Spleen (tissue), 7 donors: ENCODE measurements at regions not wholly inside any gene's neighbourhood (a gene's known extent, or its start where the extent isn't known, plus 50 kb on each side); places are given as distances from the start of the nearest gene placed in this dataset.

Experiments used
- CTCF ChIP-seq, 11 experiments: fragments of 200-600 bp in 7 of 11; fragments of 450-650 bp in 4 of 11; sonication (generic) in 4 of 11; IDR thresholded peaks in 8 of 11; conservative IDR thresholded peaks in 3 of 11; 1 replicate in 7 of 11; 2 replicates in 4 of 11; pipeline versions ENCODE4 v1.4.0 to v1.8.0; 2016 to 2021; ENCODE audit warnings: antibody characterized with exemption in 11 of 11, inconsistent platforms in 4 of 11, mild to moderate bottlenecking in 1 of 11
- POLR2AphosphoS5 ChIP-seq, 3 donors: sonication (generic); formaldehyde crosslinking; IDR thresholded peaks; one replicate each; pipeline ENCODE4 v1.5.1; 2017; ENCODE audit warnings: antibody characterized with exemption in 3 of 3
- donor health status: DM: no; HTN: no; CAD: no; lungs with moderate emphysema.
- donor health status: DM: no; HTN: no; CAD: no.
- donor health status: DM: no; HTN: no; CAD: no.

DNA sequence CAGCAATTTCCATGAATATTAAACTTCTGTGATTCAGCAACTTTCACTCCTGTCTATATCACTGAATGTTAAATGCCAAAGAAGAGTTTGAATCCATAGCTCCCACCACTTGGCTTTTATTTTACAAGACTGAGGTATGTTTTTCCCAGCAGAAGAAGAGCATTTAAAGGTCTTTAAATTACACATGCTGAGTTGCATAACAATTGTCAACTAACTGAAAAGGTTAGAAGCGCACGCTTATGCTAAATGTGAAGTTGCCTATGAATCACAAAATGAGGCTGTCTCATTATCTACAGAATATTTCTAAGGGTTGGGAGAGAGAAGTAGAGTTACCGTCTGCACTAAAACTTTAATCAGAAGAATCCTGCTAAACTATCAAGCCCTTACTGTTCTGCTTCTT lies 1086.3 kb downstream of the FAM181B start:
- TF ChIP-seq CTCF (IDR thresholded peaks at IDR 0.05 in 8 of 11, conservative IDR thresholded peaks at IDR 0.05 in 3 of 11) (no peak), POLR2AphosphoS5 (IDR thresholded peaks at IDR 0.05) (no peak)
